GM12873 (cell line): ENCODE measurements at regions not wholly inside any gene's neighbourhood (a gene's known extent, or its start where the extent isn't known, plus 50 kb on each side); places are given as distances from the start of the nearest gene placed in this dataset.

Source experiments
- CTCF ChIP-seq: IDR thresholded peaks from 2 replicates; pipeline ENCODE4 v1.5.1; 2012; ENCODE audit warnings: low read depth, mild to moderate bottlenecking, moderate library complexity, low read length, control low read depth; ENCODE audit not compliant: insufficient read depth; ENCODE audit errors: missing control alignments

- no peak for TF ChIP-seq CTCF
These were observed 953.9 kb downstream of the CDH11 start for GRCh38 chr16:64167936-64168335.

GRCh38 chr16:64165368-64165767, 956.5 kb downstream of the CDH11 start:
- no peak for TF ChIP-seq CTCF

DNA sequence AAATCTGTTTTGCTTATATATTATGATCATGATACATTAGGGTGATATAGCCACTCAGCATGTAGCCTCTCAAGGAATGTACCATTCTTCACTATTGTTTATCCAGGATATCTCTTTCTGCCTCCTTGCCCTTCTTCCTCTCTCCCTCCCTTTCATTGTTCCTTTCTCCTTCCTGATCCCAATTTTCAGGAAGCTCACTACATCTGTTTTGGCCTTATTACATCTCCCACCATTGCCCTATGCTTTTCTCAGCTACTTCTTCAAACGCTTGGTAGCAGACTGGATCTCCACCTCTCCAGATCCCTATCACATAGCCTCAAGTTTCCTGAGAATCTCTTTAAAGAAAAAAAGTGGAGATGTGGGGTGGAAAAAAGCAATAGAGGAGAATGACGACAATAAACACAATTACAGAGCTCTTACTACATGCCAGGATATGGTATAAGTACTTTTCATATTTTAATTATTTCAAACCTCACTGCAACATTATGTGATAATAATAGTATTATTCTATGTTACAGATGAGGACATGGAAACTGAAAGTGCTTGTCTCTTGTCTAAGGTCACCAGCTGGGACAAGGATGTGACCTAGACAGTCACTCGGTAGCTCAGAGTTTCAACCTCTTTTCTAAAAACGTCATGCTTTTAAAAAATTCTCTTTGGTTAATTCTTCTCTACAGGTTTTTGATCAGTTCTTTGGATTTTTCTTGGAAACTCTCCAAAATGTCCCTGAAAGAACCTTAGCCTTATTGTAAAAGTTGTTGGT, 959.1 kb downstream of the CDH11 start:
- no peak for TF ChIP-seq CTCF

DNA sequence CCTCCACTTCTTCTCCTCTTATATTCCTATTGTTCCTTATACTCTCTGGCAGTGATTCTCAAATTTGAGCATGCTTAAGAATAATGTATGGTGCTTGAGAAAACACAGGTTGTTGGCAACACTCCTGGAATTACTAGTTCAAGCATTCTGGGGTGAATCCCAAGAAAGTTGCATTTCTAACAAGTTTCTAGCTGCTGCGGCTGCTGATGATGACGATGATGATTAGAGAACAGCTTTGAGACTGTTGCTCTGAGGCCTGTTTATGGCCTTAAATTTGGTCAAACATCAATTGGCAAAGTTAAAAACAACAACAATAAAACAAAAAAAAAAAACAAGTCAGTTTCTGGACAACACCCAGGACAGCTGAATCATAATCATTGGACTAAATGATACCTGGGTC, 961.9 kb downstream of the CDH11 start:
- TF ChIP-seq CTCF = no peak

- no peak for TF ChIP-seq CTCF
These were observed 962.8 kb downstream of the CDH11 start for GRCh38 chr16:64158941-64159588.

DNA sequence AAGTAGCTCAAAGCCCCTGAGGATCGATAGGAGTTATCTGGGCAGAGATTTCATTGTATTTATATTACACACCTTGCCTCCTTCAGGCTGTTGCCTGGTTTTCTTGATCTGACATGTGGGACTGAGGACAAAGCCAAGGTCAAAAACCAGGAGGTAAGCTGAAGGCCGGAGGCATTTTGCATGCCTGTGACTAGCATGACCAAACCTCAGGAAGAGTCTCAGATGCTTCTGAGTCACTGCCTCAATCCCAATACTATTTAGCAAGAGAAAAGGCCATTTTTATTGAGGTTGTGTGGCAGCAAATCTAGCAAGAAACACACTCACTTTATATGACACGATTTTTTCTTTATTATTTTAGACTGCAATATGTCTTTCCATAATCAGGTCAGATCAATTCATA, 968.1 kb downstream of the CDH11 start:
- no peak for TF ChIP-seq CTCF

DNA sequence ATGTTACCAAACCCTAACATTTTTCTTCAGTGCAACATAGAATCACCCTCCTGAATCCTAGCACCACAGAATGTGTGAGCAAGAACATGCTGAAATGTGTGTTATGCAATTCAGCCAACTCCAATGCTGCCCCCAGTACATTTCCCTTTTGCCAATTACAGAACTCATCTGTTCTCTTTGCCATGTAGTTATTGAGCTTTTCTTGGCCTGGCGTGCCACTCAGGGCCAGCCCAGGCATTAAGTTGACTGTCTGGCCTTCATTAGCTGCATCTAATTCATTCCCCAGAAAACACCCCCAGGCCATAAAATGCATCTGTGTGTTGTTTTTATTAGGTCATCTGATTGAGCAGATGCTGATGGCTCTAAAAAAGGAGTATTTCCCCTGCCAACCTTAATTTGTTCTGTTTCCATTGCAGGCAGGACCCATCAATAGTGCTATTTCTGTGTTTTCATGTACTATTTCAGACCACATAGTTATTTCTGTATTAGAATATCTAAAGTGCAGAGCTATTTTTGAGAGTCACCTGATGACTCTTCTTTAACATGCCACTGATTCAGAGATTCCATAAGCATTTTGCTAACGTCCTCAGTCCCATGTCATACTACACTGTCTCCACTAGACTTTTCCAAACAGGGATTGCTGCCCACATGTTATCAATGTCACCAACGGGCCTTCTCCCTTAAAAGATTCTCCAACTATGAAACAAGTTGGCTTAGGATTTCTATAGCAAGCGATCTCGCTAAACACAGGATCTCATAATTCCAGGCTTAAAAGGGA, 969.7 kb downstream of the CDH11 start:
- TF ChIP-seq CTCF = no peak
